ENCODE measurements at regions not wholly inside any gene's neighbourhood (a gene's known extent, or its start where the extent isn't known, plus 50 kb on each side); places are given as distances from the start of the nearest gene placed in this dataset.

GRCh38 chr1:234978397-234979295 lies 150.0 kb downstream of the TOMM20 start (continued):
- TF ChIP-seq ZNF592 (IDR thresholded peaks at IDR 0.05): peak; percentile 66; the same call in 1 of the 2 replicates
- peak; percentile 88 for TF ChIP-seq SOX6 (IDR thresholded peaks at IDR 0.05)
- TF ChIP-seq ZNF75A (CRISPR knock-in tag; IDR thresholded peaks at IDR 0.05): 0 out of 2 replicates have a peak, but pooled peaks have one; percentile 10
- no peak for TF ChIP-seq TBP (optimal IDR thresholded peaks at IDR 0.05; ENCODE audit: low read depth, low read length)
- 0 out of 2 replicates have a peak, but pooled peaks have one; percentile 41 for TF ChIP-seq TEAD2 (tag; IDR thresholded peaks at IDR 0.05)
- TF ChIP-seq MYC (IDR thresholded peaks at IDR 0.05; ENCODE audit: low read depth, low read length): peak; percentile 42; the same call in 1 of the 2 replicates
- no peak for TF ChIP-seq MYC (CRISPR knock-in tag; IDR thresholded peaks at IDR 0.05; ENCODE audit: borderline replicate concordance, low read depth)
- TF ChIP-seq ZC3H11A (IDR thresholded peaks at IDR 0.05; ENCODE audit: low read depth, low read length): no peak
- TF ChIP-seq, protein P1, sequence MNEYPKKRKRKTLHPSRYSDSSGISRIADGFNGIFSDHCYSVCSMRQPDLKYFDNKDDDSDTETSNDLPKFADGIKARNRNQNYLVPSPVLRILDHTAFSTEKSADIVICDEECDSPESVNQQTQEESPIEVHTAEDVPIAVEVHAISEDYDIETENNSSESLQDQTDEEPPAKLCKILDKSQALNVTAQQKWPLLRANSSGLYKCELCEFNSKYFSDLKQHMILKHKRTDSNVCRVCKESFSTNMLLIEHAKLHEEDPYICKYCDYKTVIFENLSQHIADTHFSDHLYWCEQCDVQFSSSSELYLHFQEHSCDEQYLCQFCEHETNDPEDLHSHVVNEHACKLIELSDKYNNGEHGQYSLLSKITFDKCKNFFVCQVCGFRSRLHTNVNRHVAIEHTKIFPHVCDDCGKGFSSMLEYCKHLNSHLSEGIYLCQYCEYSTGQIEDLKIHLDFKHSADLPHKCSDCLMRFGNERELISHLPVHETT (CRISPR knock-in tag; conservative IDR thresholded peaks at IDR 0.05 in 1 of 2, IDR thresholded peaks at IDR 0.05 in 1 of 2): peak in 1 of 2 experiments; percentile 84; a peak in 2 of 4 replicates
- TF ChIP-seq ATF7 (IDR thresholded peaks at IDR 0.05): peak; percentile 85

Measured in K562 (cell line).